WTC11 (cell line): ENCODE measurements at regions not wholly inside any gene's neighbourhood (a gene's known extent, or its start where the extent isn't known, plus 50 kb on each side); places are given as distances from the start of the nearest gene placed in this dataset.

Experiments
- ETV6 ChIP-seq: sonication (generic); formaldehyde crosslinking; IDR thresholded peaks from 2 replicates; pipeline ENCODE4 v1.8.1; 2022; ENCODE audit warnings: mild to moderate bottlenecking, missing genetic modification reagents
- FOXP1 ChIP-seq: sonication (generic); formaldehyde crosslinking; IDR thresholded peaks from 2 replicates; pipeline ENCODE4 v1.8.0; 2022; ENCODE audit warnings: missing genetic modification reagents, mild to moderate bottlenecking, moderate library complexity, borderline replicate concordance
- IRF2 ChIP-seq: sonication (generic); formaldehyde crosslinking; IDR thresholded peaks from 2 replicates; pipeline ENCODE4 v1.8.0; 2022; ENCODE audit warnings: low read depth, missing genetic modification reagents, borderline replicate concordance
- RELA ChIP-seq: sonication (generic); formaldehyde crosslinking; IDR thresholded peaks from 2 replicates; pipeline ENCODE4 v1.8.1; 2022; ENCODE audit warnings: missing genetic modification reagents, mild to moderate bottlenecking, borderline replicate concordance
- SMAD4 ChIP-seq: sonication (generic); formaldehyde crosslinking; IDR thresholded peaks from 2 replicates; pipeline ENCODE4 v1.8.0; 2022; ENCODE audit warnings: mild to moderate bottlenecking, missing genetic modification reagents
- SP1 ChIP-seq: sonication (generic); formaldehyde crosslinking; conservative IDR thresholded peaks from 2 replicates; pipeline ENCODE4 v1.8.1; 2022; ENCODE audit warnings: missing genetic modification reagents
- ZNF138 ChIP-seq: sonication (generic); formaldehyde crosslinking; conservative IDR thresholded peaks from 2 replicates; pipeline ENCODE4 v1.8.1; 2022; ENCODE audit warnings: mild to moderate bottlenecking, moderate library complexity, missing genetic modification reagents
- TF ChIP-seq, protein P1 (sequence below): fragments of 200-600 bp; IDR thresholded peaks from 2 replicates; pipeline ENCODE4 v1.8.0; 2022; ENCODE audit warnings: antibody characterized with exemption
- TF ChIP-seq, protein P2 (sequence below): sonication (generic); formaldehyde crosslinking; IDR thresholded peaks from 2 replicates; pipeline ENCODE4 v1.8.1; 2023; ENCODE audit warnings: mild to moderate bottlenecking, moderate library complexity, missing genetic modification reagents
- TF ChIP-seq, protein P3 (sequence below): sonication (generic); formaldehyde crosslinking; IDR thresholded peaks from 2 replicates; pipeline ENCODE4 v1.8.0; 2022; ENCODE audit warnings: mild to moderate bottlenecking, missing genetic modification reagents
- TF ChIP-seq, protein P4 (sequence below): sonication (generic); formaldehyde crosslinking; IDR thresholded peaks from 2 replicates; pipeline ENCODE4 v1.8.1; 2022; ENCODE audit warnings: low read depth, missing genetic modification reagents, borderline replicate concordance
- TF ChIP-seq, protein P5 (sequence below): sonication (generic); formaldehyde crosslinking; IDR thresholded peaks from 2 replicates; pipeline ENCODE4 v1.8.1; 2023; ENCODE audit warnings: mild to moderate bottlenecking, missing genetic modification reagents, moderate library complexity
- TF ChIP-seq, protein P6 (sequence below): sonication (generic); formaldehyde crosslinking; IDR thresholded peaks from 2 replicates; pipeline ENCODE4 v1.8.0; 2022; ENCODE audit warnings: mild to moderate bottlenecking, missing genetic modification reagents
- TF ChIP-seq, protein P7 (sequence below): sonication (generic); formaldehyde crosslinking; IDR thresholded peaks from 2 replicates; pipeline ENCODE4 v1.8.0; 2023; ENCODE audit warnings: missing genetic modification reagents

DNA sequence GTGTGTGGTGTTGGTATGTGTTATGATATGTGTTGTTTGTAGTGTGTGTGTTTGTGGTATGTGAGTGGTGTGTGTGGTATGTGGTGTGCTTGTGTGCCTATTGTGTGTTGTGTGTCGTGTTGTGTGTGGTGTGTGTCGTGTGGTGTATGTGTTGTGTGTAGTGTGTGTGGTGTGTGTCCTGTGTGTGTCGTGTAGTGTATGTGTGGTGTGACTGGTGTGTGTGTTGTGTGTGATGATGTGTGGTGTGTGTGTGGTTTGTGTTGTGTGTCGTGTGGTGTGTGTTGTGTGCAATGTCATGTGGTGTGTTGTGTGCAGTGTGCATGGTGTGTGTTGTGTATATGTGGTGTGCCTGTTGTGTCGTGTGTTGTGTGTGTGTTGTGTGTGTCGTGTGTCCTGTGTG, 144.6 kb downstream of the DNAJB6 start:
- TF ChIP-seq, protein P1, sequence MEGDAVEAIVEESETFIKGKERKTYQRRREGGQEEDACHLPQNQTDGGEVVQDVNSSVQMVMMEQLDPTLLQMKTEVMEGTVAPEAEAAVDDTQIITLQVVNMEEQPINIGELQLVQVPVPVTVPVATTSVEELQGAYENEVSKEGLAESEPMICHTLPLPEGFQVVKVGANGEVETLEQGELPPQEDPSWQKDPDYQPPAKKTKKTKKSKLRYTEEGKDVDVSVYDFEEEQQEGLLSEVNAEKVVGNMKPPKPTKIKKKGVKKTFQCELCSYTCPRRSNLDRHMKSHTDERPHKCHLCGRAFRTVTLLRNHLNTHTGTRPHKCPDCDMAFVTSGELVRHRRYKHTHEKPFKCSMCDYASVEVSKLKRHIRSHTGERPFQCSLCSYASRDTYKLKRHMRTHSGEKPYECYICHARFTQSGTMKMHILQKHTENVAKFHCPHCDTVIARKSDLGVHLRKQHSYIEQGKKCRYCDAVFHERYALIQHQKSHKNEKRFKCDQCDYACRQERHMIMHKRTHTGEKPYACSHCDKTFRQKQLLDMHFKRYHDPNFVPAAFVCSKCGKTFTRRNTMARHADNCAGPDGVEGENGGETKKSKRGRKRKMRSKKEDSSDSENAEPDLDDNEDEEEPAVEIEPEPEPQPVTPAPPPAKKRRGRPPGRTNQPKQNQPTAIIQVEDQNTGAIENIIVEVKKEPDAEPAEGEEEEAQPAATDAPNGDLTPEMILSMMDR, result no peak
- TF ChIP-seq, protein P2, sequence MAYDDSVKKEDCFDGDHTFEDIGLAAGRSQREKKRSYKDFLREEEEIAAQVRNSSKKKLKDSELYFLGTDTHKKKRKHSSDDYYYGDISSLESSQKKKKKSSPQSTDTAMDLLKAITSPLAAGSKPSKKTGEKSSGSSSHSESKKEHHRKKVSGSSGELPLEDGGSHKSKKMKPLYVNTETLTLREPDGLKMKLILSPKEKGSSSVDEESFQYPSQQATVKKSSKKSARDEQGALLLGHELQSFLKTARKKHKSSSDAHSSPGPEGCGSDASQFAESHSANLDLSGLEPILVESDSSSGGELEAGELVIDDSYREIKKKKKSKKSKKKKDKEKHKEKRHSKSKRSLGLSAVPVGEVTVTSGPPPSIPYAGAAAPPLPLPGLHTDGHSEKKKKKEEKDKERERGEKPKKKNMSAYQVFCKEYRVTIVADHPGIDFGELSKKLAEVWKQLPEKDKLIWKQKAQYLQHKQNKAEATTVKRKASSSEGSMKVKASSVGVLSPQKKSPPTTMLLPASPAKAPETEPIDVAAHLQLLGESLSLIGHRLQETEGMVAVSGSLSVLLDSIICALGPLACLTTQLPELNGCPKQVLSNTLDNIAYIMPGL (CRISPR knock-in tag), result no peak
- TF ChIP-seq ZNF138 (CRISPR knock-in tag) (no peak), SP1 (CRISPR knock-in tag) (no peak), SMAD4 (no peak), ETV6 (CRISPR knock-in tag) (no peak), RELA (CRISPR knock-in tag) (no peak), FOXP1 (no peak), IRF2 (CRISPR knock-in tag) (no peak)
- TF ChIP-seq, protein P3, sequence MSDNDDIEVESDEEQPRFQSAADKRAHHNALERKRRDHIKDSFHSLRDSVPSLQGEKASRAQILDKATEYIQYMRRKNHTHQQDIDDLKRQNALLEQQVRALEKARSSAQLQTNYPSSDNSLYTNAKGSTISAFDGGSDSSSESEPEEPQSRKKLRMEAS (CRISPR knock-in tag), result no peak
- TF ChIP-seq, protein P4, sequence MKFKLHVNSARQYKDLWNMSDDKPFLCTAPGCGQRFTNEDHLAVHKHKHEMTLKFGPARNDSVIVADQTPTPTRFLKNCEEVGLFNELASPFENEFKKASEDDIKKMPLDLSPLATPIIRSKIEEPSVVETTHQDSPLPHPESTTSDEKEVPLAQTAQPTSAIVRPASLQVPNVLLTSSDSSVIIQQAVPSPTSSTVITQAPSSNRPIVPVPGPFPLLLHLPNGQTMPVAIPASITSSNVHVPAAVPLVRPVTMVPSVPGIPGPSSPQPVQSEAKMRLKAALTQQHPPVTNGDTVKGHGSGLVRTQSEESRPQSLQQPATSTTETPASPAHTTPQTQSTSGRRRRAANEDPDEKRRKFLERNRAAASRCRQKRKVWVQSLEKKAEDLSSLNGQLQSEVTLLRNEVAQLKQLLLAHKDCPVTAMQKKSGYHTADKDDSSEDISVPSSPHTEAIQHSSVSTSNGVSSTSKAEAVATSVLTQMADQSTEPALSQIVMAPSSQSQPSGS, result no peak
- TF ChIP-seq, protein P5, sequence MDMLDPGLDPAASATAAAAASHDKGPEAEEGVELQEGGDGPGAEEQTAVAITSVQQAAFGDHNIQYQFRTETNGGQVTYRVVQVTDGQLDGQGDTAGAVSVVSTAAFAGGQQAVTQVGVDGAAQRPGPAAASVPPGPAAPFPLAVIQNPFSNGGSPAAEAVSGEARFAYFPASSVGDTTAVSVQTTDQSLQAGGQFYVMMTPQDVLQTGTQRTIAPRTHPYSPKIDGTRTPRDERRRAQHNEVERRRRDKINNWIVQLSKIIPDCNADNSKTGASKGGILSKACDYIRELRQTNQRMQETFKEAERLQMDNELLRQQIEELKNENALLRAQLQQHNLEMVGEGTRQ (CRISPR knock-in tag), result no peak
- TF ChIP-seq, protein P6, sequence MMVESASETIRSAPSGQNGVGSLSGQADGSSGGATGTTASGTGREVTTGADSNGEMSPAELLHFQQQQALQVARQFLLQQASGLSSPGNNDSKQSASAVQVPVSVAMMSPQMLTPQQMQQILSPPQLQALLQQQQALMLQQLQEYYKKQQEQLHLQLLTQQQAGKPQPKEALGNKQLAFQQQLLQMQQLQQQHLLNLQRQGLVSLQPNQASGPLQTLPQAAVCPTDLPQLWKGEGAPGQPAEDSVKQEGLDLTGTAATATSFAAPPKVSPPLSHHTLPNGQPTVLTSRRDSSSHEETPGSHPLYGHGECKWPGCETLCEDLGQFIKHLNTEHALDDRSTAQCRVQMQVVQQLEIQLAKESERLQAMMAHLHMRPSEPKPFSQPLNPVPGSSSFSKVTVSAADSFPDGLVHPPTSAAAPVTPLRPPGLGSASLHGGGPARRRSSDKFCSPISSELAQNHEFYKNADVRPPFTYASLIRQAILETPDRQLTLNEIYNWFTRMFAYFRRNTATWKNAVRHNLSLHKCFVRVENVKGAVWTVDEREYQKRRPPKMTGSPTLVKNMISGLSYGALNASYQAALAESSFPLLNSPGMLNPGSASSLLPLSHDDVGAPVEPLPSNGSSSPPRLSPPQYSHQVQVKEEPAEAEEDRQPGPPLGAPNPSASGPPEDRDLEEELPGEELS, result no peak
- TF ChIP-seq, protein P7, sequence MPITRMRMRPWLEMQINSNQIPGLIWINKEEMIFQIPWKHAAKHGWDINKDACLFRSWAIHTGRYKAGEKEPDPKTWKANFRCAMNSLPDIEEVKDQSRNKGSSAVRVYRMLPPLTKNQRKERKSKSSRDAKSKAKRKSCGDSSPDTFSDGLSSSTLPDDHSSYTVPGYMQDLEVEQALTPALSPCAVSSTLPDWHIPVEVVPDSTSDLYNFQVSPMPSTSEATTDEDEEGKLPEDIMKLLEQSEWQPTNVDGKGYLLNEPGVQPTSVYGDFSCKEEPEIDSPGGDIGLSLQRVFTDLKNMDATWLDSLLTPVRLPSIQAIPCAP (CRISPR knock-in tag), result no peak
